HCT116 (cell line): ENCODE measurements at regions not wholly inside any gene's neighbourhood (a gene's known extent, or its start where the extent isn't known, plus 50 kb on each side); places are given as distances from the start of the nearest gene placed in this dataset.

Source experiments
- CTCF ChIP-seq, 3 experiments: fragments of 200-600 bp in 1 of 3; sonication (generic) in 1 of 3; IDR thresholded peaks in 2 of 3; conservative IDR thresholded peaks in 1 of 3; 2 replicates each; pipeline ENCODE4 v1.5.1; 2012 to 2017; ENCODE audit warnings: low read depth in 2 of 3, low read length in 2 of 3, antibody characterized with exemption in 1 of 3, borderline replicate concordance in 1 of 3, control low read depth in 1 of 3, mild to moderate bottlenecking in 1 of 3, mixed read lengths in 1 of 3, mixed run types in 1 of 3, moderate library complexity in 1 of 3; ENCODE audit not compliant: insufficient read depth in 1 of 3
- EZH2 ChIP-seq: fragments of 200-600 bp; sonication (generic); IDR thresholded peaks from 2 replicates; pipeline ENCODE4 v1.6.1; 2017; ENCODE audit warnings: antibody characterized with exemption, mixed run types
- EZH2phosphoT487 ChIP-seq: fragments of 200-600 bp; IDR thresholded peaks from 2 replicates; pipeline ENCODE4 v1.6.1; 2018; ENCODE audit warnings: antibody characterized with exemption, borderline replicate concordance
- JUND ChIP-seq: IDR thresholded peaks from 2 replicates; pipeline ENCODE4 v1.6.1; 2012
- POLR2A ChIP-seq: IDR thresholded peaks from 2 replicates; pipeline ENCODE4 v1.7.0; 2011; ENCODE audit warnings: borderline replicate concordance; ENCODE audit not compliant: insufficient read depth, insufficient read length; ENCODE audit errors: extremely low read depth
- POLR2AphosphoS5 ChIP-seq: IDR thresholded peaks from 2 replicates; pipeline ENCODE4 v1.6.1; 2011; ENCODE audit warnings: mild to moderate bottlenecking, low read depth, low read length, moderate library complexity
- ZBTB33 ChIP-seq: IDR thresholded peaks from 2 replicates; pipeline ENCODE4 v1.6.1; 2011; ENCODE audit warnings: mild to moderate bottlenecking, low read length, moderate library complexity; ENCODE audit not compliant: insufficient replicate concordance; ENCODE audit errors: extremely low read depth
- ZNF274 ChIP-seq: fragments of 200-500 bp; sonication (Bioruptor generic); IDR thresholded peaks from 2 replicates; pipeline ENCODE4 v1.6.1; 2014; ENCODE audit warnings: mild to moderate bottlenecking, low read depth, low read length, inconsistent platforms

GRCh38 chr1:229076195-229076594 lies 194.7 kb upstream of the RAB4A start:
- TF ChIP-seq CTCF (IDR thresholded peaks at IDR 0.05 in 2 of 3, conservative IDR thresholded peaks at IDR 0.05 in 1 of 3; ENCODE audit: borderline replicate concordance in 1 of 3, insufficient read depth in 1 of 3, low read depth in 2 of 3, low read length in 2 of 3) (no peak), POLR2AphosphoS5 (no peak), JUND (no peak), POLR2A (no peak), EZH2 (no peak), ZNF274 (no peak), ZBTB33 (no peak), EZH2phosphoT487 (no peak)
